Adrenal gland (tissue), 9 donors: ENCODE measurements at regions not wholly inside any gene's neighbourhood (a gene's known extent, or its start where the extent isn't known, plus 50 kb on each side); places are given as distances from the start of the nearest gene placed in this dataset.

Experiments
- DNase-seq, 7 donors: peaks; one replicate each; pipeline ENCODE4 v3.0.0-alpha.2; 2019 to 2020
- H3K27ac ChIP-seq, 5 donors: fragments of 200-600 bp; sonication (generic) in 4 of 5; 1 replicate in 3 of 5; 2 replicates in 2 of 5; pipeline versions ENCODE4 v1.5.1 to v1.8.0; 2016 to 2020; ENCODE audit warnings: mild to moderate bottlenecking in 1 of 5
- H3K27me3 ChIP-seq: fragments of 200-600 bp; 2 replicates; pipeline ENCODE4 v1.8.0; 2021
- H3K36me3 ChIP-seq, 2 donors: fragments of 200-600 bp; replicated peaks in 1 of 2; 1 replicate in 1 of 2; 2 replicates in 1 of 2; pipeline versions ENCODE4 v1.5.1 to v1.8.0; 2018 to 2022
- H3K4me1 ChIP-seq, 2 donors: fragments of 200-600 bp; replicated peaks in 1 of 2; 1 replicate in 1 of 2; 2 replicates in 1 of 2; pipeline versions ENCODE4 v1.5.1 to v1.8.0; 2018 to 2021
- H3K4me3 ChIP-seq, 4 donors: fragments of 200-600 bp; sonication (generic) in 3 of 4; one replicate each; pipeline ENCODE4 v1.5.1; 2016 to 2018
- H3K9me3 ChIP-seq, 3 donors: fragments of 200-600 bp; sonication (generic) in 1 of 3; replicated peaks in 1 of 3; 1 replicate in 2 of 3; 2 replicates in 1 of 3; pipeline versions ENCODE4 v1.5.1 to v1.8.0; 2016 to 2021
- CTCF ChIP-seq, 6 experiments: fragments of 450-650 bp in 4 of 6; fragments of 200-600 bp in 2 of 6; sonication (generic) in 1 of 6; IDR thresholded peaks; 1 replicate in 5 of 6; 2 replicates in 1 of 6; pipeline versions ENCODE4 v1.5.1 to v1.8.0; 2016 to 2021; ENCODE audit warnings: antibody characterized with exemption in 6 of 6, mild to moderate bottlenecking in 2 of 6, moderate library complexity in 1 of 6
- POLR2A ChIP-seq, 2 donors: fragments of 450-650 bp; IDR thresholded peaks; one replicate each; pipeline ENCODE4 v1.6.1; 2017; ENCODE audit warnings: antibody characterized with exemption in 2 of 2, mild to moderate bottlenecking in 2 of 2, moderate library complexity in 1 of 2
- WGBS, 4 donors: extraction: QIAGEN DNeasy Blood & Tissue Kit in 2 of 4; methylation state at CpG; one replicate each; pipeline versions ENCODE4 v1.1.5 to v1.1.7; 2013 to 2017; 5-methylcytosine and 5-hydroxymethylcytosine counted together
- intact Hi-C, 2 donors: fragments of 100-400 bp; cut with DNase I; formaldehyde crosslinking; loops; one replicate each; pipeline versions ENCODE4 v1.14.1 to v1.15.0; 2022 to 2023
- donor health status: healthy with polysubstance abuse.
- donor health status: Bipolar disorder and iron deficiency.
- donor health status: DM: yes; HTN: yes; CAD: no.
- donor health status: DM: no; HTN: no; CAD: no.
- donor health status: DM: no; HTN: no; CAD: no.

GRCh38 chr4:169909479-169909878 lies 116.7 kb downstream of the MFAP3L start:
- Histone ChIP-seq H3K9me3 (no peaks in the 10 kb centered on the region), H3K27me3 (no peaks in the 10 kb centered on the region), H3K4me1 (no peaks in the 10 kb centered on the region), H3K4me3 (no peak overlapping the region), H3K36me3 (no peaks in the 10 kb centered on the region), H3K27ac (no peak overlapping the region)
- DNase-seq: no peak
- WGBS, 4 donors: 86 to 91% (median 88%) methylated on average over 9 of the region's 9 CpGs
- TF ChIP-seq CTCF (IDR thresholded peaks at IDR 0.05) (no peak), POLR2A (IDR thresholded peaks at IDR 0.05) (no peak)
- intact Hi-C loops: no loop called here

- Histone ChIP-seq H3K27me3 (no peaks in the 10 kb centered on the region), H3K9me3 (no peaks in the 10 kb centered on the region), H3K27ac (no peak overlapping the region), H3K4me1 (no peaks in the 10 kb centered on the region), H3K36me3 (no peaks in the 10 kb centered on the region), H3K4me3 (no peak overlapping the region)
- DNase-seq: no peak
- no peak for TF ChIP-seq CTCF (IDR thresholded peaks at IDR 0.05)
- no peak for TF ChIP-seq POLR2A (IDR thresholded peaks at IDR 0.05)
- intact Hi-C loops: no loop called here
- 79 to 98% (median 96%) methylated on average over 1 of the region's 1 CpG for WGBS, 4 donors
Measured at GRCh38 chr4:169907705-169908104, 118.5 kb downstream of the MFAP3L start.

GRCh38 chr4:169906821-169907220 lies 119.4 kb downstream of the MFAP3L start:
- H3K9me3 ChIP-seq: no peaks in the 10 kb centered on the region
- H3K27ac ChIP-seq: no peak overlapping the region
- H3K4me3 ChIP-seq: no peak overlapping the region
- intact Hi-C loops: no loop called here
- H3K4me1 ChIP-seq: no peaks in the 10 kb centered on the region
- TF ChIP-seq CTCF (IDR thresholded peaks at IDR 0.05) (no peak), POLR2A (IDR thresholded peaks at IDR 0.05) (no peak)
- no peaks in the 10 kb centered on the region for H3K27me3 ChIP-seq
- no peak for DNase-seq
- 63 to 90% (median 77%) methylated on average over 1 of the region's 1 CpG for WGBS, 4 donors
- no peaks in the 10 kb centered on the region for H3K36me3 ChIP-seq

GRCh38 chr4:169906104-169906503 lies 120.1 kb downstream of the MFAP3L start:
- 77 to 100% (median 81%) methylated on average over 2 of the region's 2 CpGs for WGBS, 4 donors
- Histone ChIP-seq H3K4me3 (no peak overlapping the region), H3K4me1 (no peaks in the 10 kb centered on the region), H3K36me3 (no peaks in the 10 kb centered on the region), H3K27ac (no peak overlapping the region), H3K9me3 (no peaks in the 10 kb centered on the region), H3K27me3 (no peaks in the 10 kb centered on the region)
- TF ChIP-seq POLR2A (IDR thresholded peaks at IDR 0.05): no peak
- TF ChIP-seq CTCF (IDR thresholded peaks at IDR 0.05): no peak
- no peak for DNase-seq
- intact Hi-C loops: no loop called here
